HUDEP-2 (cell line): ENCODE measurements at regions not wholly inside any gene's neighbourhood (a gene's known extent, or its start where the extent isn't known, plus 50 kb on each side); places are given as distances from the start of the nearest gene placed in this dataset.
"Not testable (repeated sequence)": the region's sequence is repeated elsewhere in the genome, so short reads cannot be mapped to it uniquely, and the experiment has no call there.

Experiments used
- DNase-seq, 76 experiments: peaks; one replicate each; lab custom pipeline; 2025; ENCODE audit not compliant: unreplicated experiment in 76 of 76; lab: John Stamatoyannopoulos, UW

- no peak for DNase-seq
These were observed 60.3 kb downstream of the CHRD start for GRCh38 chr3:184440151-184440550.

- DNase-seq: no peak
These were observed 61.5 kb downstream of the CHRD start for GRCh38 chr3:184441202-184441900.

- no peak for DNase-seq
These were observed 63.5 kb downstream of the CHRD start for GRCh38 chr3:184443364-184443763.

- DNase-seq: no peak
These were observed 64.0 kb downstream of the CHRD start for GRCh38 chr3:184443831-184444230.

GRCh38 chr3:184448321-184449160 is 68.7 kb downstream of the CHRD start:
- DNase-seq: peak in 7 of 76 experiments; percentile 4 to 17 (median 6)

- no peak for DNase-seq
These were observed 69.3 kb downstream of the CHRD start for GRCh38 chr3:184449161-184449515.

- DNase-seq: no peak
These were observed 70.7 kb downstream of the CHRD start for GRCh38 chr3:184450547-184450946.

GRCh38 chr3:184453296-184453695 is 73.4 kb downstream of the CHRD start:
- no peak for DNase-seq

GRCh38 chr3:184455991-184456390 is 76.1 kb downstream of the CHRD start:
- no peak for DNase-seq

- DNase-seq: no peak
These were observed 76.6 kb downstream of the CHRD start for GRCh38 chr3:184456476-184456875.

- DNase-seq: no peak
These were observed 77.5 kb downstream of the CHRD start for GRCh38 chr3:184457329-184457728.

- not testable (repeated sequence) for DNase-seq
These were observed 78.0 kb downstream of the CHRD start for GRCh38 chr3:184457784-184458377.

- DNase-seq: no peak
These were observed 79.5 kb downstream of the CHRD start for GRCh38 chr3:184459355-184459754.

GRCh38 chr3:184460276-184460675 is 80.4 kb downstream of the CHRD start:
- DNase-seq: no peak

- no peak for DNase-seq
These were observed 81.4 kb downstream of the CHRD start for GRCh38 chr3:184461219-184461618.

- no peak for DNase-seq
These were observed 86.1 kb downstream of the CHRD start for GRCh38 chr3:184465883-184466412.

- DNase-seq: peak in 12 of 76 experiments; percentile 1 to 51 (median 18)
These were observed 86.6 kb downstream of the CHRD start for GRCh38 chr3:184466413-184466960.

GRCh38 chr3:184467171-184467570 is 87.3 kb downstream of the CHRD start:
- no peak for DNase-seq

- DNase-seq: no peak
These were observed 90.7 kb downstream of the CHRD start for GRCh38 chr3:184470551-184470950.

- DNase-seq: no peak
These were observed 90.1 kb upstream of the EPHB3 start for GRCh38 chr3:184471439-184471838.
